ENCODE measurements at regions not wholly inside any gene's neighbourhood (a gene's known extent, or its start where the extent isn't known, plus 50 kb on each side); places are given as distances from the start of the nearest gene placed in this dataset.
"Not testable (repeated sequence)": the region's sequence is repeated elsewhere in the genome, so short reads cannot be mapped to it uniquely, and the experiment has no call there.

GRCh38 chr21:21858502-21859334, 860.5 kb downstream of the NCAM2 start:
- DNase-seq (ENCODE audit: low spot score): no peak

GRCh38 chr21:21860888-21861287, 862.7 kb downstream of the NCAM2 start:
- DNase-seq (ENCODE audit: low spot score): no peak

- DNase-seq (ENCODE audit: low spot score): no peak
Measured at GRCh38 chr21:21864321-21864840, 866.2 kb downstream of the NCAM2 start.

GRCh38 chr21:21897275-21897883, 899.2 kb downstream of the NCAM2 start:
- DNase-seq (ENCODE audit: low spot score): no peak

- DNase-seq (ENCODE audit: low spot score): no peak
Measured at GRCh38 chr21:21898801-21899200, 900.6 kb downstream of the NCAM2 start.

- not testable (repeated sequence) for DNase-seq (ENCODE audit: low spot score)
Measured at GRCh38 chr21:21902416-21902815, 904.2 kb downstream of the NCAM2 start.

- no peak for DNase-seq (ENCODE audit: low spot score)
Measured at GRCh38 chr21:21907271-21907670, 909.1 kb downstream of the NCAM2 start.

- no peak for DNase-seq (ENCODE audit: low spot score)
Measured at GRCh38 chr21:21915816-21916215, 917.6 kb downstream of the NCAM2 start.

- no peak for DNase-seq (ENCODE audit: low spot score)
Measured at GRCh38 chr21:21921410-21922232, 923.4 kb downstream of the NCAM2 start.

GRCh38 chr21:21929226-21929625, 931.0 kb downstream of the NCAM2 start:
- no peak for DNase-seq (ENCODE audit: low spot score)

GRCh38 chr21:21929789-21930188, 931.6 kb downstream of the NCAM2 start:
- no peak for DNase-seq (ENCODE audit: low spot score)

- DNase-seq (ENCODE audit: low spot score): no peak
Measured at GRCh38 chr21:21952566-21952965, 954.4 kb downstream of the NCAM2 start.

- no peak for DNase-seq (ENCODE audit: low spot score)
Measured at GRCh38 chr21:21955204-21955603, 957.0 kb downstream of the NCAM2 start.

GRCh38 chr21:21957490-21957889, 959.3 kb downstream of the NCAM2 start:
- no peak for DNase-seq (ENCODE audit: low spot score)

GRCh38 chr21:21963911-21964310, 965.7 kb downstream of the NCAM2 start:
- DNase-seq (ENCODE audit: low spot score): no peak

- no peak for DNase-seq (ENCODE audit: low spot score)
Measured at GRCh38 chr21:21968810-21969209, 970.6 kb downstream of the NCAM2 start.

GRCh38 chr21:21969211-21969610, 971.0 kb downstream of the NCAM2 start:
- no peak for DNase-seq (ENCODE audit: low spot score)

GRCh38 chr21:21971384-21971783, 973.2 kb downstream of the NCAM2 start:
- DNase-seq (ENCODE audit: low spot score): no peak

GRCh38 chr21:21973806-21974205, 975.6 kb downstream of the NCAM2 start:
- DNase-seq (ENCODE audit: low spot score): no peak

GRCh38 chr21:21996891-21997290, 998.7 kb downstream of the NCAM2 start:
- no peak for DNase-seq (ENCODE audit: low spot score)

GRCh38 chr21:21997390-21998333, 999.5 kb downstream of the NCAM2 start:
- DNase-seq (ENCODE audit: low spot score): no peak
